Thoracic aorta (tissue), 2 donors: ENCODE measurements at regions not wholly inside any gene's neighbourhood (a gene's known extent, or its start where the extent isn't known, plus 50 kb on each side); places are given as distances from the start of the nearest gene placed in this dataset.
"Not testable (repeated sequence)": the region's sequence is repeated elsewhere in the genome, so short reads cannot be mapped to it uniquely, and the experiment has no call there.

Experiments
- ATAC-seq: fragments of 150-250 bp; one replicate; pipeline ENCODE4 v1.8.0; 2017; ENCODE audit warnings: low read depth; ENCODE audit not compliant: insufficient number of reproducible peaks, low FRiP score
- DNase-seq: peaks from one replicate; pipeline ENCODE4 v3.0.0-alpha.2; 2020; ENCODE audit warnings: low spot score
- H3K27ac ChIP-seq, 2 donors: fragments of 200-600 bp; sonication (generic); 1 replicate in 1 of 2; 2 replicates in 1 of 2; pipeline ENCODE4 v1.5.1; 2016; ENCODE audit warnings: mild to moderate bottlenecking in 2 of 2, moderate library complexity in 2 of 2
- H3K27me3 ChIP-seq: fragments of 200-600 bp; sonication (generic); replicated peaks from 2 replicates; pipeline ENCODE4 v1.6.0; 2016; ENCODE audit warnings: mild to moderate bottlenecking; ENCODE audit not compliant: insufficient read depth
- H3K36me3 ChIP-seq: fragments of 200-600 bp; sonication (generic); one replicate; pipeline ENCODE4 v1.5.1; 2016
- H3K4me1 ChIP-seq, 2 donors: fragments of 200-600 bp; sonication (generic); 1 replicate in 1 of 2; 2 replicates in 1 of 2; pipeline versions ENCODE4 v1.5.1 to v1.6.0; 2016; ENCODE audit warnings: low read depth in 2 of 2, mild to moderate bottlenecking in 1 of 2; ENCODE audit not compliant: control insufficient read depth in 1 of 2
- H3K4me3 ChIP-seq: fragments of 200-600 bp; sonication (generic); 2 replicates; pipeline ENCODE4 v1.5.1; 2016; ENCODE audit warnings: mild to moderate bottlenecking
- H3K9me3 ChIP-seq: fragments of 200-600 bp; sonication (generic); 2 replicates; pipeline ENCODE4 v1.5.1; 2016
- TF ChIP-seq, protein P1 (sequence below): fragments of 200-600 bp; sonication (generic); IDR thresholded peaks from one replicate; pipeline ENCODE4 v1.5.1; 2019; ENCODE audit warnings: antibody characterized with exemption

DNA sequence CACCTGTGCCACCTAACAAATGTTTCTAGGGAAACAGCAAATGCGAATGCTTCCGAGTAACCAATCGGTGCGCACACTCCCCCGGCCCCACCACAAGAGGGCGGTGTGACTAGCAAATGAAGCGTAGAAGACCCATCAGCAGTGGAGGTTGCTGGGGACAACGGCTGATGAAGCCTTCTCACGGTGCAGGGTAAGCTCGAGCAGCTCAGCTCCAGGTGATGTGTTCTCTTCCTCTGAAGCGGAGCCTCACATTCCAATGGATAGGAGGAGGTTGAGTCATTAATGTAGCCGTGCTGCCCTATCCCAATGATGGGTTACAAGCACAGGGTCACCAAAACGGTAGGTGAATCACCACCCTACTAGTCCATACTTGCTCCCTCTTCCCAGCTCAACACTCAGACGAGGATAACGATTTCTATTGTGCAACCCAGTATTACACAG lies 127.6 kb upstream of the TWIST2 start:
- Histone ChIP-seq H3K4me3 (no peak overlapping the region), H3K9me3 (no peaks in the 10 kb centered on the region), H3K36me3 (no peaks in the 10 kb centered on the region), H3K4me1 (no peaks in the 10 kb centered on the region), H3K27me3 (no peaks in the 10 kb centered on the region), H3K27ac (no peak overlapping the region)
- ATAC-seq = no peak
- DNase-seq = no peak
- TF ChIP-seq, protein P1, sequence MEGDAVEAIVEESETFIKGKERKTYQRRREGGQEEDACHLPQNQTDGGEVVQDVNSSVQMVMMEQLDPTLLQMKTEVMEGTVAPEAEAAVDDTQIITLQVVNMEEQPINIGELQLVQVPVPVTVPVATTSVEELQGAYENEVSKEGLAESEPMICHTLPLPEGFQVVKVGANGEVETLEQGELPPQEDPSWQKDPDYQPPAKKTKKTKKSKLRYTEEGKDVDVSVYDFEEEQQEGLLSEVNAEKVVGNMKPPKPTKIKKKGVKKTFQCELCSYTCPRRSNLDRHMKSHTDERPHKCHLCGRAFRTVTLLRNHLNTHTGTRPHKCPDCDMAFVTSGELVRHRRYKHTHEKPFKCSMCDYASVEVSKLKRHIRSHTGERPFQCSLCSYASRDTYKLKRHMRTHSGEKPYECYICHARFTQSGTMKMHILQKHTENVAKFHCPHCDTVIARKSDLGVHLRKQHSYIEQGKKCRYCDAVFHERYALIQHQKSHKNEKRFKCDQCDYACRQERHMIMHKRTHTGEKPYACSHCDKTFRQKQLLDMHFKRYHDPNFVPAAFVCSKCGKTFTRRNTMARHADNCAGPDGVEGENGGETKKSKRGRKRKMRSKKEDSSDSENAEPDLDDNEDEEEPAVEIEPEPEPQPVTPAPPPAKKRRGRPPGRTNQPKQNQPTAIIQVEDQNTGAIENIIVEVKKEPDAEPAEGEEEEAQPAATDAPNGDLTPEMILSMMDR = peak; percentile 75

DNA sequence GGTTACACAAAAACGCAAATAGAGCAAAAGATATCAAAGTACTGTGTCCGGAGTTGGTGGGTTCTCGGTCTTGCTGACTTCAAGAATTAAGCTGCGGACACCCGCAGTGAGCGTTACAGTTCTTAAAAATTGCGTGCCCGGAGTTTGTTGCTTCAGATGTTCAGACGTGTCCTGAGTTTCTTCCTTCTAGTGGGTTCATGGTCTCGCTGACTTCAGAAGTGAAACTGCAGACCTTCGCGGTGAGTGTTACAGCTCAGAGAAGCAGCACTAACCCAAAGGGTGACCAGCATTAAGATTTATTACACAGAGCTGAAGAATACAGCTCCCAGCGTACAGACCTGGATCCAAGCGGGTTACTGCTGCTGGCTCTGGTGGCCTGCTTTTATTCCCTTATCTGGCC lies 125.7 kb upstream of the TWIST2 start:
- Histone ChIP-seq H3K4me3 (no peak overlapping the region), H3K9me3 (no peaks in the 10 kb centered on the region), H3K36me3 (no peaks in the 10 kb centered on the region), H3K27me3 (no peaks in the 10 kb centered on the region), H3K4me1 (peaks cover 0 to 10% of the 10 kb centered on the region in 2 donors), H3K27ac (no peak overlapping the region)
- ATAC-seq = no peak
- DNase-seq = no peak
- TF ChIP-seq, protein P1 = no peak

DNA sequence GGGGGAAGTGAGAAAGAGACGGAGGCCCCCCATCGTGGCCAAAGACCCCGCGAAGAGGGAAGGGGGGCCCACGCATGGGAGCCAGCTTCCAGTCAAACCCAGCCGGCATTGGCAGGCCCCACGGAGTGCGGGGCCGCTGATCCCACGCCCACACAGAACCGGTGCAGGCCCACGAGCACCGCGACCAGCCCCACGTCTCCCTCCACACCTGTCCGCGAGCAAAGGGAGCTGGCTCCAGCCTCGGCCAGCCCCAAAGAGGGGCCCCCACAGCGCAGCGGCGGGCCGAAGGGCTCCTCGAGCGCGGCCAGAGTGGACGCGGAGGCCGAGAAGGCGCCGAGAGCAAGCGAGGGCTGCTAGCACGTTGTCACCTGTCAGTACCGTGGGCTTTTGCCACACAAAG lies 125.0 kb upstream of the TWIST2 start:
- TF ChIP-seq, protein P1 = no peak
- DNase-seq = no peak
- no peak overlapping the region for H3K27ac ChIP-seq
- H3K36me3 ChIP-seq = no peaks in the 10 kb centered on the region
- no peaks in the 10 kb centered on the region for H3K27me3 ChIP-seq
- peaks cover 5 to 17% of the 10 kb centered on the region in 2 donors for H3K4me1 ChIP-seq
- ATAC-seq = no peak
- H3K9me3 ChIP-seq = no peaks in the 10 kb centered on the region
- no peak overlapping the region for H3K4me3 ChIP-seq

DNA sequence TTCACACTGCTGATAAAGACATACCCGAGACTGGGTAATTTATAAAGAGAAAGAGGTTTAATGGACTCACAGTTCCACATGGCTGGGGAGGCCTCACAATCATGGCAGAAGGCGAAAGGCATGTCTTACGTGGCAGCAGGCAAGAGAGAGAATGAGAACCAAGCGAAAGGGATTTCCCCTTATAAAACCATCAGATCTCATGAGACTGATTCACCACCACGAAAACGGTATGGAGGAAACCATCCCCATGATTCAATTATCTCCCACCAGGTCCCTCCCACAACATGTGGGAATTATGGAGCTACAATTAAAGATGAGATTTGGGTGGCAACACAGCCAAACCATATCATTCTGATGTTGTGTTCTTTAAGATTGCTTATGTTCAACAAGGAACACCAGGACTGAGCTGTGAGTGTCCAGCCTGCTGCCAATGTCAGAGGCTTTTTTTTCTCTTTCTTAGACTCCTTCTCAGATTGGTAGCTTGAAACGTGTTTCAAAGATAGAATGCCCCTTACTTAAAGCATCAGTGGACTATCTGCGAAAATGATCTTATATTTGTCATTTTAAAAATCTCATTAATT lies 124.1 kb upstream of the TWIST2 start:
- not testable (repeated sequence) for DNase-seq, H3K9me3 ChIP-seq, H3K36me3 ChIP-seq, ATAC-seq, H3K27me3 ChIP-seq, H3K27ac ChIP-seq, H3K4me3 ChIP-seq
- peaks cover 8 to 26% of the 10 kb centered on the region in 2 donors for H3K4me1 ChIP-seq

DNA sequence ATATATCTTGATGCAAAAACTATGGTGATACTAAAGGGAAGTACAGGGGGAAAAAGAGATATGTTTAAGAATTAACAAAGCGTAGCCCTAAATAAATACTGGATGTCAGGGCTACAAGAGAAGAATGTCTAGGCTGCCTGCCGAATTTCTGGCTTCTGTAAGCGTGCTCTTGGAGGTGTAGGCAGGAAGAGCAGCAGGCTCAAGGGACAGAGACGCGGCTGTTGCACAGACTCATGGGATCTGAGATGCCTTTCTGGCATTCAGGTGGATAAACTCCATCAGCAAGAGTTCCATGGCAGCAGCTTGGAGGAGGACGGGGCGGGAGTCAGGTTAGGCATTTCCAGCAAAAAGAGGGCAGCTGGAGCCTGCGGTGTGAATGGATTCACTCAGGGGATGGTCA lies 123.2 kb upstream of the TWIST2 start:
- Histone ChIP-seq H3K4me1 (peaks cover 8 to 35% of the 10 kb centered on the region in 2 donors), H3K27me3 (no peaks in the 10 kb centered on the region), H3K4me3 (no peak overlapping the region), H3K36me3 (no peaks in the 10 kb centered on the region), H3K27ac (no peak overlapping the region), H3K9me3 (no peaks in the 10 kb centered on the region)
- no peak for ATAC-seq
- no peak for DNase-seq
- TF ChIP-seq, protein P1 = no peak

DNA sequence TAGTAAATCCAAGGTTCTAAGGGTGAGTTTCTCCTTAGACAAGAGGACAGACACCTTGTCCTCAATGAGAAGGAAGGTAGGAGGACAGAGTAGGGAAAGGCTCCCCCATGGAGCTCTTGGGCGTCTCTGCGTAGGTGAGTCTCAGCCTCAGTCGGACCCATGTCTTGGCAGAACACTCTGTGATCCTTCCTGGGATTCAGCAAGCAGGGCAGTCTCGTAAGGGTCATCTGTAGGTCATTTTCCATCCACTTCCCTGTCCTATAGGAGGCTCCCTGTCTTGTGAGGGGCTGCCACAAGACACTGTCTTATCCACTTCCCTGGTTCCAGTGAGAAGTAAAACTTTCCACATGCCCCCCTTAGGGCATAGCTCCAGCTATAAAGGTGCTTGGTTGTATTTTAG lies 122.6 kb upstream of the TWIST2 start:
- Histone ChIP-seq H3K27ac (no peak overlapping the region), H3K4me3 (no peak overlapping the region), H3K36me3 (no peaks in the 10 kb centered on the region), H3K27me3 (no peaks in the 10 kb centered on the region), H3K4me1 (peaks cover 8 to 40% of the 10 kb centered on the region in 2 donors), H3K9me3 (no peaks in the 10 kb centered on the region)
- TF ChIP-seq, protein P1 = no peak
- no peak for DNase-seq
- ATAC-seq = no peak
